ENCODE measurements at regions not wholly inside any gene's neighbourhood (a gene's known extent, or its start where the extent isn't known, plus 50 kb on each side); places are given as distances from the start of the nearest gene placed in this dataset.

- Histone ChIP-seq H3K27ac (ENCODE audit: poor library complexity, severe bottlenecking) (peak overlapping the region; percentile 75), H3K36me3 (ENCODE audit: low read depth) (no peaks in the 10 kb centered on the region), H3K9me3 (ENCODE audit: severe bottlenecking) (no peaks in the 10 kb centered on the region), H3K4me3 (ENCODE audit: severe bottlenecking) (no peak overlapping the region), H3K4me1 (ENCODE audit: insufficient read depth, poor library complexity, severe bottlenecking) (peaks cover 44% of the 10 kb centered on the region), H3K27me3 (ENCODE audit: insufficient read depth, poor library complexity, severe bottlenecking) (no peaks in the 10 kb centered on the region)
- ATAC-seq (ENCODE audit: low read depth) (peak; percentile 6), DNase-seq (ENCODE audit: low spot score) (no peak)
- no peak for TF ChIP-seq CTCF (IDR thresholded peaks at IDR 0.05; ENCODE audit: poor library complexity, severe bottlenecking)
These were observed 225.6 kb upstream of the TLE3 start for GRCh38 chr15:70323111-70323851.

GRCh38 chr15:70322051-70322668 is 224.4 kb upstream of the TLE3 start:
- Histone ChIP-seq H3K27ac (ENCODE audit: poor library complexity, severe bottlenecking) (no peak overlapping the region), H3K27me3 (ENCODE audit: insufficient read depth, poor library complexity, severe bottlenecking) (no peaks in the 10 kb centered on the region), H3K9me3 (ENCODE audit: severe bottlenecking) (no peaks in the 10 kb centered on the region), H3K4me3 (ENCODE audit: severe bottlenecking) (no peak overlapping the region), H3K4me1 (ENCODE audit: insufficient read depth, poor library complexity, severe bottlenecking) (peaks cover 40% of the 10 kb centered on the region), H3K36me3 (ENCODE audit: low read depth) (no peaks in the 10 kb centered on the region)
- TF ChIP-seq CTCF (IDR thresholded peaks at IDR 0.05; ENCODE audit: poor library complexity, severe bottlenecking), result no peak
- no peak for DNase-seq (ENCODE audit: low spot score)
- ATAC-seq (ENCODE audit: low read depth), result no peak

- Histone ChIP-seq H3K27ac (ENCODE audit: poor library complexity, severe bottlenecking) (no peak overlapping the region), H3K9me3 (ENCODE audit: severe bottlenecking) (no peaks in the 10 kb centered on the region), H3K4me3 (ENCODE audit: severe bottlenecking) (no peak overlapping the region), H3K4me1 (ENCODE audit: insufficient read depth, poor library complexity, severe bottlenecking) (peaks cover 40% of the 10 kb centered on the region), H3K27me3 (ENCODE audit: insufficient read depth, poor library complexity, severe bottlenecking) (no peaks in the 10 kb centered on the region), H3K36me3 (ENCODE audit: low read depth) (no peaks in the 10 kb centered on the region)
- no peak for TF ChIP-seq CTCF (IDR thresholded peaks at IDR 0.05; ENCODE audit: poor library complexity, severe bottlenecking)
- DNase-seq (ENCODE audit: low spot score) (no peak), ATAC-seq (ENCODE audit: low read depth) (no peak)
These were observed 223.6 kb upstream of the TLE3 start for GRCh38 chr15:70321172-70321819.

GRCh38 chr15:70320482-70320881 is 222.8 kb upstream of the TLE3 start:
- H3K9me3 ChIP-seq (ENCODE audit: severe bottlenecking), result no peaks in the 10 kb centered on the region
- no peaks in the 10 kb centered on the region for H3K36me3 ChIP-seq (ENCODE audit: low read depth)
- H3K27me3 ChIP-seq (ENCODE audit: insufficient read depth, poor library complexity, severe bottlenecking), result no peaks in the 10 kb centered on the region
- no peak for TF ChIP-seq CTCF (IDR thresholded peaks at IDR 0.05; ENCODE audit: poor library complexity, severe bottlenecking)
- DNase-seq (ENCODE audit: low spot score) (no peak), ATAC-seq (ENCODE audit: low read depth) (no peak)
- no peak overlapping the region for H3K4me3 ChIP-seq (ENCODE audit: severe bottlenecking)
- H3K27ac ChIP-seq (ENCODE audit: poor library complexity, severe bottlenecking), result no peak overlapping the region
- peaks cover 40% of the 10 kb centered on the region for H3K4me1 ChIP-seq (ENCODE audit: insufficient read depth, poor library complexity, severe bottlenecking)
